ENCODE measurements at regions not wholly inside any gene's neighbourhood (a gene's known extent, or its start where the extent isn't known, plus 50 kb on each side); places are given as distances from the start of the nearest gene placed in this dataset.

DNA sequence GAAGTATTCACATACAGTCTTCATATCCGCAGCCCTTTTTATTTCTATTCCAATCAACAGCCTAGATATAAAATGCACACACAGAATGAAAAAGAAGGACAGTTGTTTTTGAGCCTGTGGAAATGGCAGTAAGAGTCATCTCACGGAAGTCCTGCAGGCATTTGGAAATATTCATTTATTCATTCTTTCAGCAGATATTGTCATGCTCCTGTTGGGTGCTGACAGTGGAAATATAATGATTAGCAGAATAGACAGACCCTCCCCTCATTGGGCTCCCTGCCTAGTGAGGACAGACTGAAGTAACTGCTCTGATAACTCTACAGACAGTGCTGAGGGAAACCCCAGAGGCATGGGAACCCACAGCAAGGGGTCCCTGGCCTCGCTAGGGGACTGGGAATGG, 392.3 kb downstream of the FOXO1 start:
- H2AFZ ChIP-seq (ENCODE audit: low read length), result no peak overlapping the region
- TF ChIP-seq EZH2 (IDR thresholded peaks at IDR 0.05; ENCODE audit: low read length, missing control alignments), result no peak
- TF ChIP-seq, protein P1, sequence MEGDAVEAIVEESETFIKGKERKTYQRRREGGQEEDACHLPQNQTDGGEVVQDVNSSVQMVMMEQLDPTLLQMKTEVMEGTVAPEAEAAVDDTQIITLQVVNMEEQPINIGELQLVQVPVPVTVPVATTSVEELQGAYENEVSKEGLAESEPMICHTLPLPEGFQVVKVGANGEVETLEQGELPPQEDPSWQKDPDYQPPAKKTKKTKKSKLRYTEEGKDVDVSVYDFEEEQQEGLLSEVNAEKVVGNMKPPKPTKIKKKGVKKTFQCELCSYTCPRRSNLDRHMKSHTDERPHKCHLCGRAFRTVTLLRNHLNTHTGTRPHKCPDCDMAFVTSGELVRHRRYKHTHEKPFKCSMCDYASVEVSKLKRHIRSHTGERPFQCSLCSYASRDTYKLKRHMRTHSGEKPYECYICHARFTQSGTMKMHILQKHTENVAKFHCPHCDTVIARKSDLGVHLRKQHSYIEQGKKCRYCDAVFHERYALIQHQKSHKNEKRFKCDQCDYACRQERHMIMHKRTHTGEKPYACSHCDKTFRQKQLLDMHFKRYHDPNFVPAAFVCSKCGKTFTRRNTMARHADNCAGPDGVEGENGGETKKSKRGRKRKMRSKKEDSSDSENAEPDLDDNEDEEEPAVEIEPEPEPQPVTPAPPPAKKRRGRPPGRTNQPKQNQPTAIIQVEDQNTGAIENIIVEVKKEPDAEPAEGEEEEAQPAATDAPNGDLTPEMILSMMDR (conservative IDR thresholded peaks at IDR 0.05 in 1 of 2, IDR thresholded peaks at IDR 0.05 in 1 of 2; ENCODE audit: low read depth in 1 of 2, low read length in 2 of 2), result no peak
- H3K79me2 ChIP-seq (ENCODE audit: control insufficient read depth, insufficient read depth, low read length), result no peaks in the 10 kb centered on the region
- peaks cover 6% of the 10 kb centered on the region for H3K4me1 ChIP-seq (ENCODE audit: control insufficient read depth, extremely low read depth, insufficient read depth, low read length)
- no peak overlapping the region for H3K27ac ChIP-seq (ENCODE audit: insufficient read depth, low read length)
- no peaks in the 10 kb centered on the region for H4K20me1 ChIP-seq (ENCODE audit: control insufficient read depth, extremely low read depth, insufficient read depth, low read length)
- no peaks in the 10 kb centered on the region for H3K36me3 ChIP-seq (ENCODE audit: control insufficient read depth, insufficient read depth, low read length)
- no peak overlapping the region for H3K4me3 ChIP-seq (replicated peaks in 1 of 4; ENCODE audit: control extremely low read depth in 1 of 4, insufficient read depth in 1 of 4, low read depth in 3 of 4, low read length in 4 of 4)
- H3K4me2 ChIP-seq (ENCODE audit: extremely low read depth, insufficient read depth, low read length), result no peak overlapping the region
- H3K9me3 ChIP-seq (ENCODE audit: control insufficient read depth, insufficient read depth, low read depth, low read length), result no peaks in the 10 kb centered on the region
- H3K27me3 ChIP-seq (ENCODE audit: control insufficient read depth, insufficient read depth, low read length), result no peaks in the 10 kb centered on the region
- no peak for DNase-seq (ENCODE audit: low read depth in 2 of 2)
- no peak overlapping the region for H3K9ac ChIP-seq (ENCODE audit: insufficient read depth, low read length)

GRCh38 chr13:40275155-40275554, 391.3 kb downstream of the FOXO1 start:
- no peaks in the 10 kb centered on the region for H4K20me1 ChIP-seq (ENCODE audit: control insufficient read depth, extremely low read depth, insufficient read depth, low read length)
- H3K9ac ChIP-seq (ENCODE audit: insufficient read depth, low read length), result no peak overlapping the region
- H3K36me3 ChIP-seq (ENCODE audit: control insufficient read depth, insufficient read depth, low read length), result no peaks in the 10 kb centered on the region
- no peak overlapping the region for H3K4me3 ChIP-seq (replicated peaks in 1 of 4; ENCODE audit: control extremely low read depth in 1 of 4, insufficient read depth in 1 of 4, low read depth in 3 of 4, low read length in 4 of 4)
- no peak for DNase-seq (ENCODE audit: low read depth in 2 of 2)
- H3K27me3 ChIP-seq (ENCODE audit: control insufficient read depth, insufficient read depth, low read length), result no peaks in the 10 kb centered on the region
- no peaks in the 10 kb centered on the region for H3K79me2 ChIP-seq (ENCODE audit: control insufficient read depth, insufficient read depth, low read length)
- H3K4me2 ChIP-seq (ENCODE audit: extremely low read depth, insufficient read depth, low read length), result no peak overlapping the region
- no peak overlapping the region for H3K27ac ChIP-seq (ENCODE audit: insufficient read depth, low read length)
- H3K4me1 ChIP-seq (ENCODE audit: control insufficient read depth, extremely low read depth, insufficient read depth, low read length), result peaks cover 6% of the 10 kb centered on the region
- no peaks in the 10 kb centered on the region for H3K9me3 ChIP-seq (ENCODE audit: control insufficient read depth, insufficient read depth, low read depth, low read length)
- no peak for TF ChIP-seq EZH2 (IDR thresholded peaks at IDR 0.05; ENCODE audit: low read length, missing control alignments)
- TF ChIP-seq, protein P1 (conservative IDR thresholded peaks at IDR 0.05 in 1 of 2, IDR thresholded peaks at IDR 0.05 in 1 of 2; ENCODE audit: low read depth in 1 of 2, low read length in 2 of 2), result no peak
- H2AFZ ChIP-seq (ENCODE audit: low read length), result no peak overlapping the region

DNA sequence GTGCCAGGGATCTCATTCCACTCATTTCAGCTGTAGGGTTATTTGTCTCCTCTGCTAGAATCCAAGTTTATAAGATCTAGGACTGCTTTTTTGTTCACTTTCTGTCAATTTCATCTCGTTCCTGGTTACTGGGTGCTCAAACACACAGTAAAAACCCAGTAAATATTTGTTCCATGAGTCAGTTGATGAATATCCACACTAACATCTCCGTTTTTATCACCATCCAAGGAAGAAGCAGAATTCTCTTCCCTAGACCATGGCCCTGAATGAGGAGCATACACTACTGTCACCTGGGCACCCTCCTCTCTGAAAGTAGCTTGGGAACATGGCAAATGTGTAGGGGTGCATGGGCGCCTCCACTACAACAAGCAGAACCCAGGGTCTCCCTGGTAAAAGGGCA, 390.8 kb downstream of the FOXO1 start:
- peaks cover 6% of the 10 kb centered on the region for H3K4me1 ChIP-seq (ENCODE audit: control insufficient read depth, extremely low read depth, insufficient read depth, low read length)
- no peaks in the 10 kb centered on the region for H3K27me3 ChIP-seq (ENCODE audit: control insufficient read depth, insufficient read depth, low read length)
- TF ChIP-seq, protein P1 (conservative IDR thresholded peaks at IDR 0.05 in 1 of 2, IDR thresholded peaks at IDR 0.05 in 1 of 2; ENCODE audit: low read depth in 1 of 2, low read length in 2 of 2), result no peak
- no peak for TF ChIP-seq EZH2 (IDR thresholded peaks at IDR 0.05; ENCODE audit: low read length, missing control alignments)
- H2AFZ ChIP-seq (ENCODE audit: low read length), result no peak overlapping the region
- H3K9me3 ChIP-seq (ENCODE audit: control insufficient read depth, insufficient read depth, low read depth, low read length), result no peaks in the 10 kb centered on the region
- H3K4me3 ChIP-seq (replicated peaks in 1 of 4; ENCODE audit: control extremely low read depth in 1 of 4, insufficient read depth in 1 of 4, low read depth in 3 of 4, low read length in 4 of 4), result no peak overlapping the region
- no peak overlapping the region for H3K4me2 ChIP-seq (ENCODE audit: extremely low read depth, insufficient read depth, low read length)
- DNase-seq (ENCODE audit: low read depth in 2 of 2), result peak; percentile 28 to 61
- no peaks in the 10 kb centered on the region for H3K79me2 ChIP-seq (ENCODE audit: control insufficient read depth, insufficient read depth, low read length)
- no peaks in the 10 kb centered on the region for H4K20me1 ChIP-seq (ENCODE audit: control insufficient read depth, extremely low read depth, insufficient read depth, low read length)
- H3K27ac ChIP-seq (ENCODE audit: insufficient read depth, low read length), result no peak overlapping the region
- no peaks in the 10 kb centered on the region for H3K36me3 ChIP-seq (ENCODE audit: control insufficient read depth, insufficient read depth, low read length)
- H3K9ac ChIP-seq (ENCODE audit: insufficient read depth, low read length), result no peak overlapping the region

Measured in fibroblast of lung (primary cell).